ENCODE measurements at regions not wholly inside any gene's neighbourhood (a gene's known extent, or its start where the extent isn't known, plus 50 kb on each side); places are given as distances from the start of the nearest gene placed in this dataset.

- TF ChIP-seq FOS (IDR thresholded peaks at IDR 0.05; ENCODE audit: low read depth, low read length), result no peak
These were observed 1025.5 kb downstream of the RAB28 start for GRCh38 chr4:12458621-12459020.

More at GRCh38 chr4:12458621-12459020, 1025.5 kb downstream of the RAB28 start:
- DNase-seq (no peak), ATAC-seq (ENCODE audit: low read depth) (no peak)
- Histone ChIP-seq H2BK15ac (ENCODE audit: low read depth, low read length) (no peak overlapping the region), H3K9me1 (ENCODE audit: insufficient read depth, low read length) (no peaks in the 10 kb centered on the region), H3K27me3 (ENCODE audit: control insufficient read depth, insufficient read depth, low read length) (no peaks in the 10 kb centered on the region), H3K4me2 (ENCODE audit: low read depth, low read length) (no peak overlapping the region), H4K91ac (ENCODE audit: insufficient read depth, low read depth, low read length) (no peak overlapping the region), H3K14ac (replicated peaks; ENCODE audit: low read depth, low read length) (no peak overlapping the region), H3K27ac (ENCODE audit: insufficient read depth, low read length) (no peak overlapping the region), H2AK5ac (ENCODE audit: low read depth, low read length) (no peak overlapping the region), H4K8ac (ENCODE audit: low read depth in 2 of 2, low read length in 2 of 2) (no peak overlapping the region), H4K5ac (ENCODE audit: low read depth, low read length) (no peak overlapping the region), H3K4me1 (ENCODE audit: control insufficient read depth, insufficient read depth, low read length) (no peaks in the 10 kb centered on the region), H3K9me3 (ENCODE audit: control insufficient read depth, insufficient read depth, low read length) (peaks cover 9% of the 10 kb centered on the region), H3K56ac (ENCODE audit: extremely low read depth, insufficient read depth, low read length) (no peak overlapping the region), H3K4ac (ENCODE audit: low read depth, low read length) (no peak overlapping the region), H4K20me1 (ENCODE audit: insufficient read depth, low read length) (no peaks in the 10 kb centered on the region), H3K4me3 (ENCODE audit: insufficient read depth, low read depth, low read length) (no peak overlapping the region), H3K9ac (ENCODE audit: low read depth, low read length) (no peak overlapping the region), H3K23ac (ENCODE audit: low read depth, low read length) (no peak overlapping the region), H2AFZ (replicated peaks; ENCODE audit: low read length, poor library complexity) (no peak overlapping the region), H2AK9ac (replicated peaks; ENCODE audit: low read depth, low read length, poor library complexity) (no peak overlapping the region), H2BK5ac (ENCODE audit: low read depth, low read length, poor library complexity, severe bottlenecking) (no peak overlapping the region), H3K79me1 (ENCODE audit: low read depth in 1 of 2, low read length in 2 of 2) (no peaks in the 10 kb centered on the region), H2BK120ac (ENCODE audit: low read depth, low read length) (no peak overlapping the region), H2BK20ac (ENCODE audit: low read depth, low read length) (no peak overlapping the region), H3K18ac (ENCODE audit: low read depth, low read length) (no peak overlapping the region), H3K36me3 (ENCODE audit: control insufficient read depth, insufficient read depth, low read length) (no peaks in the 10 kb centered on the region)
- ChIA-PET CTCF (no interaction called here), POLR2A (ENCODE audit: unreplicated experiment) (no interaction called here)
- in situ Hi-C loops (cut with MboI; ENCODE audit: low sequenced_read_pairs) (no loop called here), dilution Hi-C loops (cut with HindIII; ENCODE audit: low sequenced_read_pairs, unreplicated experiment) (no loop called here), intact Hi-C loops (cut with micrococcal nuclease) (no loop called here)
- BruUV-seq (replicated peaks), result no TSS peak
- no CpG with 5 or more reads among the region's 2 CpGs for WGBS, 2 experiments (ENCODE audit: extremely low coverage in 2 of 2, insufficient read length in 1 of 2)
